ENCODE measurements at regions not wholly inside any gene's neighbourhood (a gene's known extent, or its start where the extent isn't known, plus 50 kb on each side); places are given as distances from the start of the nearest gene placed in this dataset.

DNA sequence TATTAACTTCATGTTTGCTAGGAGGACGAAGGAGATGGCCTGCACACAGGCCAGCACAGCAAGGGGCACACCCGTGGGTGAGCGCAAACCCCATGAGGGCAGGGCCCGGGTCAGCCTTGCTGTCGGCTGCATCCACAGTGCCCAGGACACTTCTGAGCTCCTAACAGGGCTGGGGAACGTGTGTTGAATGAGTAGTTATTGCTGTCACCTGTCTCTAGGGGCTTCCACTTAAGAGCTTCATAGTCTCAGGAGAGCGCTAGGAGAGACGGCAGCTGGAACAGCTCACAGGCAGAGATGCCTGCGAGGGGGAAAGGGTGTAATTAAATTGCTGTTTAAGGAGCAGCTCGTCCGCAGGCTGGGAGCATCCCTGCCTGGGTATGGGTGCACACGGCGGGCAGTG is 91.4 kb upstream of the NEURL1B start:
- no peak overlapping the region for H3K27ac ChIP-seq (ENCODE audit: low read depth)
- H3K4me1 ChIP-seq (ENCODE audit: insufficient read depth) = no peaks in the 10 kb centered on the region

DNA sequence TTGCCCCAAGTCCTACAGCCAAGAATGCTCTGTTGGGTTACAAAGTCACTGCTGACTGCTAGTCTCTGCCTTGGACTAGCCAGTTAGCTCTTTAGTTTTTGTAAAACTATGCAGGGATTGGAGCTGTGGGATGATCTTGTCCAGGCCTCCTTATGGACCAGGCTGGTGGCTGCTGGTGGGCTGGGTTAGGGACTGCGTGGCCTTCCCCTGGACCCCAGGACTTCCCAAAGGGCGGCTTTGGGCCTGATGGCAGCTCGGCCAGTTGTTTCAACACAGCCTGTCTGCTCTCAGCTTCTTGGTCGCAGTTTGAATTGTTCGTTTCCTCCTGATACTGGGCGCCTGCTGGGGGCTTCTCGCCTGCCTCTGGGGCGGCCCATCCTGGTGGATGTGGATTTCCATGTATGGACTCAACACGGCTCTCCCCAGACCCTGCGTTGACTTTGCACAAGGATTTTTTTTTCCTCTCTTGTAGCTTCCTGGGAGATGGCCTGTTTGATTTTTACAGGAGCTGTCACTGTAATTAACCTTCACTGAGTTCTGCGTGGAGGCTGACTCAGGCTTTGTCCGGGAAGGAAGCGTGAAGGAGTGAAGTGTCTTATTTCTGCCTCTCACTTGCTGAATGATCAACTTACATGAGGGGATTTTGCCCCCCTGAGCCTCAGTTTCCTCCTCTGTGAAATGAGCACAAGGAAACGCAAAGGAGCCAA is 91.9 kb upstream of the NEURL1B start:
- 64% methylated on average over 14 of the region's 14 CpGs for WGBS

More for the DNA sequence above, 91.4 kb upstream of the NEURL1B start:
- no peak for DNase-seq (ENCODE audit: extremely low spot score)
- H3K4me3 ChIP-seq (ENCODE audit: low read depth, low read length) = no peak overlapping the region
- 69% methylated on average over 13 of the region's 13 CpGs for WGBS
- no peaks in the 10 kb centered on the region for H3K36me3 ChIP-seq (ENCODE audit: insufficient read depth)

DNA sequence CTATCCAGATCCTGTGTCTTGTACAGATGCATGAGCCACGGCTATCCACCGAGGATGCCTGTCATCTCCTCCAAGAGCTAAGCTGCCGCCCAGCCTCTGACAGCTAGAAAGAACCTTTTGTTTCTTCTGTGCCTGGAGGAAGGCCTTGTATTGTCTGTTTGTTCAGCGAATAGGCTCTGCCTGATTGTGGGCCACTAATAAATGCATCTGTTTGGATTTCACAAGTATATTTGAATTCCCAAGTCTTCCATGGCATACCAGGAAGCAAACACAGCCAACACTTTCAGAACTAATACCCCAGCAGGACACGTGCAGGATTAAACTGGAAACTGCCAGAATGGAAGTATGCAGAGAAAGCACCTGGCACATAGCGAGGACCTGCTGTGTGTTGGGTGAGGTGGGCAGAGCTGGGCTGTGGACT is 92.7 kb upstream of the NEURL1B start:
- H3K36me3 ChIP-seq (ENCODE audit: insufficient read depth) = no peaks in the 10 kb centered on the region
- DNase-seq (ENCODE audit: extremely low spot score) = no peak
- WGBS = 46% methylated on average over 6 of the region's 6 CpGs
- H3K27ac ChIP-seq (ENCODE audit: low read depth) = no peak overlapping the region
- no peak overlapping the region for H3K4me3 ChIP-seq (ENCODE audit: low read depth, low read length)
- H3K4me1 ChIP-seq (ENCODE audit: insufficient read depth) = no peaks in the 10 kb centered on the region

More for the DNA sequence above, 91.9 kb upstream of the NEURL1B start:
- H3K36me3 ChIP-seq (ENCODE audit: insufficient read depth) = no peaks in the 10 kb centered on the region
- no peak overlapping the region for H3K27ac ChIP-seq (ENCODE audit: low read depth)
- no peaks in the 10 kb centered on the region for H3K4me1 ChIP-seq (ENCODE audit: insufficient read depth)
- H3K4me3 ChIP-seq (ENCODE audit: low read depth, low read length) = no peak overlapping the region
- no peak for DNase-seq (ENCODE audit: extremely low spot score)

DNA sequence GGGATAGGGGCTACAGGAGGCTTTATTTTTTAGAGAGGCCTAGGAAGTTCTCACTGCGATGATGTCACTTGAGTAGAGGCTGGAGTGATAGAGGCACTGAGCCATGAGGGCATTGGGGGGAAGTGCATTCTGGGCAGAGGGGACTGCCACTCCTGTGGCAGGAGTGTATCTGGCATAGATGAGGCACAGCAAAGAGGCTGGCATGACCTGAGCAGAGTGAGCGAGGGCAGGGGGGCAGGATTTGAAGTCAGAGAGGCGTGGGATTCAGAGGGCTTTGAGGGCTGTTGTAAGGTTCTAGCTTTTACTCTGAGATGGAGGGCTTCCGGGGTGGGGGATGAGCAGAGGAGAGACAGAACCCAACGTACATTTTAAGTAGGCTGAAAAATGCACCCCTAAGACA is 91.9 kb upstream of the SH3PXD2B start:
- no peak for DNase-seq (ENCODE audit: extremely low spot score)
- WGBS = 89% methylated on average over 5 of the region's 5 CpGs

DNA sequence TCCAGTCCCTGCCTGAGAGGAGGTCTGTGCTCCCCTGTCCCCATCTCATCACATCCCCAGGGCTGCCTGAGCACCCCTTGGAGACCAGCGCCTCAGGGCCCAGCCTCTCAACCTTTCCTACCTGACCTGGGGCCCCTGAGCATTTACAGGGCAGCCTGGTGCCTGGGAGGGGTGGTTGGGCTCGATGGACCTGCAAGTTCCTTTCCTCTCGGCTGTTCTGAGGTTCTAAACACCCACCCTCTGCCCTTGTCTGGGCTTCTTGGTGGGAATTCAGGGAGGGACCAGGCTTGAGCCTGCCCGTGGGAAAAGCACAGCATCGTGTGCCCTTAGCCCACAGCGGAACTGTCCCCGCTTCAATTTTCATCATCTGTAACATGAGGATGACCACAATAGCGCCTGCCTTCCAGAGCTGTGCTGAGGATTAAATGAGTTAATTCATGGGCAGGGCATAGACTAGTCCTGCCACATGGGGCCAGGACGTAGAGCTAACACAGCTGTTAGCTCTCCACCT is 91.0 kb upstream of the SH3PXD2B start:
- H3K4me1 ChIP-seq (ENCODE audit: insufficient read depth) = no peaks in the 10 kb centered on the region
- DNase-seq (ENCODE audit: extremely low spot score) = no peak
- no peak overlapping the region for H3K27ac ChIP-seq (ENCODE audit: low read depth)

More for the DNA sequence above, 91.9 kb upstream of the SH3PXD2B start:
- Histone ChIP-seq H3K27ac (ENCODE audit: low read depth) (no peak overlapping the region), H3K4me1 (ENCODE audit: insufficient read depth) (no peaks in the 10 kb centered on the region), H3K36me3 (ENCODE audit: insufficient read depth) (no peaks in the 10 kb centered on the region), H3K4me3 (ENCODE audit: low read depth, low read length) (no peak overlapping the region)

DNA sequence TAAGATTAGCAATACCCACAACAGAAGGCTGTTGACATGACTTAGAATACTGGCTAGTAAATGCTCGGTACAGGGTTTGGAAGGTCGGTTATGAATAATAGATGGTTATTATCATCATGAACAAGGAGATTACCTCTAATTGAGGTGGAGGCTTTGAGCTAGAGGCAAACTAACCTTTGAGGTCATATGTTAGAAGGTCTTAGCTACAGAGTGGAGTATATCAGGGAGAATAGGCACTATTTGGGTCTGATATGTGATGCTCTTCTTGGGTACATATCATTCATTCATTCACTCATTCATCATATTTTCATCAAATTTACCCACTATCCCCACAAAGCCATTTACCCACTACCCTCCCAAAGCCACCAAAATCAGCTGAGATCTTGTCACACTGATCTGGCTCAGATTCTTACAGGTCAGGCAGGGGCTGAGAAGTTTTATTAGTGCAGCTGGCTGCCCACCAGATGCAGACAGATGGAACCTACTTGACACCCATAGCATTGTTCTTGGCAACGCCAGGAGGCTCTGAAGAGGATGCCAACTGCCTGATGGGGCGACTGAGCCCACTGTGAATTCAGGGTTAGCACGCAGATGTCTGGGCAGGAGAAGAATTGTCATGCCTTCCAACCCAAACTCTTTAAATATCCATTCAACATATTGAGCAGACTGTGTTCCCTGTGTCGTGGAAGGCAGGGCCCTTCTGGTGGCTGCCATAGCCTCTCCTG is 90.2 kb upstream of the SH3PXD2B start:
- no peak overlapping the region for H3K4me3 ChIP-seq (ENCODE audit: low read depth, low read length)
- no peaks in the 10 kb centered on the region for H3K4me1 ChIP-seq (ENCODE audit: insufficient read depth)
- H3K27ac ChIP-seq (ENCODE audit: low read depth) = no peak overlapping the region
- no peaks in the 10 kb centered on the region for H3K36me3 ChIP-seq (ENCODE audit: insufficient read depth)
- no peak for DNase-seq (ENCODE audit: extremely low spot score)
- WGBS = 66% methylated on average over 6 of the region's 6 CpGs

More for the DNA sequence above, 91.0 kb upstream of the SH3PXD2B start:
- 70% methylated on average over 9 of the region's 9 CpGs for WGBS
- Histone ChIP-seq H3K36me3 (ENCODE audit: insufficient read depth) (no peaks in the 10 kb centered on the region), H3K4me3 (ENCODE audit: low read depth, low read length) (no peak overlapping the region)

DNA sequence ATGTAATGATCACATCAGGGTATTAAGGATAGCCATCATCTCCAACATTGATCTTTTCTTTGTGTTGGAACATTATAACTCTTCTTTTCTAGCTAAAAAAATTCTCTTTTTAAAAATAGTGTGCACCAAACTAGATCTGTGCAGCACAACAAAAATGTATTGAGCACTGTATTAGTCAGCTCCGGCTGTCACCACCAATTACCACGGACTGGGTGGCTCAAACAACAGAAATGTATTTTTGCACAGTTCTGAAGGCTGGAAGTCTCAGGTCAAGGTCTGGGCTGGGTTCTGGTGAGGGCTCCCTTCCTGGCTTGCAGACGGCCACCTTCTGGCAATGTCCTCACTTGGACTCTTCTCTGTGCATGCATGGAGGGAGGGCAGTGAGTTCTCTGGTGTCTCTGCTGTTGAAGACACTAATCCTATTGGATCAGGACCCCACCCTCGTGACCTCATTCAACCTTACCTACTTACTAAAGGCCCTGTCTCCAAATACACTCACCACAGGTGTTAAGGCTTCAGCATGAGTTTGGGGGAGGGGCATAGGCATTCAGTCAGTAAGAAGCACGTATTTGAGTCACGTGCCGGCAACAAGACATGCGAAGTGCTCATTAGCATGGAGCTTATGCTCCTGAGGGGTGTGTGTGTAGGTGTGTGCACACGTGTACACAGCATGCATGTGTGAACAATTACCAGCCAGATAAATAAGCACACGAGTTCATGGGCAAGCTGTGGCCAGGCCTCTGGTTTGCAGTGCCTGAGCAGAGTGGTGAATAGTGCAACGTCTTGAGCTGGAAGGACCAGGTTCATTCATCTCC is 89.4 kb upstream of the SH3PXD2B start:
- no peak overlapping the region for H3K4me3 ChIP-seq (ENCODE audit: low read depth, low read length)
- H3K4me1 ChIP-seq (ENCODE audit: insufficient read depth) = no peaks in the 10 kb centered on the region
- DNase-seq (ENCODE audit: extremely low spot score) = no peak
- no peak overlapping the region for H3K27ac ChIP-seq (ENCODE audit: low read depth)
- 91% methylated on average over 11 of the region's 11 CpGs for WGBS
- no peaks in the 10 kb centered on the region for H3K36me3 ChIP-seq (ENCODE audit: insufficient read depth)

DNA sequence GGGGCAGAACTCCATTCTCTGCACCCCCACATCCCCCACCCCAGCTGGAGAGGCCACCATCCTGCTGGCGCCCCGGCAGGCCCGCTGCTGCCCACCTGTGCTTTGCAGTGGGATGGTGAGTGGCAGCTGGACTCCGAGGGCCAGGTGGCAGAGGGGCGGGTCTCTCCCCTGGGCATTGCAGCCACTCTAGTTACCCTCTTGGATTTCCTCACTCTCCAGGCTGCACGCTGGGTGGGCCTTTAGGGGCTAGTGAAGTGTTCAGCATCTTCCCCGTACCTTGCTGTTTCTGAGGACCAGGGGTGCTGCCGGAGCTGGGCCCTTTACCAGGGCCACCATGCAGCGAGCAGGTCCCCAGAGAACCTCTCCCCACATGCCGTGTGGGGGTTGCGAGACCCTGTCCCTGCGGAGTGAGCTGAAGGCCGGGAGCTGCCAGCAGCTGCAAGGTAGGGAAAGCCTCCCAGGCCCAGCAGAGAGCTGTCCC is 88.4 kb upstream of the SH3PXD2B start:
- WGBS = 96% methylated on average over 13 of the region's 13 CpGs
- no peak for DNase-seq (ENCODE audit: extremely low spot score)
- Histone ChIP-seq H3K4me1 (ENCODE audit: insufficient read depth) (no peaks in the 10 kb centered on the region), H3K36me3 (ENCODE audit: insufficient read depth) (no peaks in the 10 kb centered on the region), H3K4me3 (ENCODE audit: low read depth, low read length) (no peak overlapping the region), H3K27ac (ENCODE audit: low read depth) (no peak overlapping the region)

DNA sequence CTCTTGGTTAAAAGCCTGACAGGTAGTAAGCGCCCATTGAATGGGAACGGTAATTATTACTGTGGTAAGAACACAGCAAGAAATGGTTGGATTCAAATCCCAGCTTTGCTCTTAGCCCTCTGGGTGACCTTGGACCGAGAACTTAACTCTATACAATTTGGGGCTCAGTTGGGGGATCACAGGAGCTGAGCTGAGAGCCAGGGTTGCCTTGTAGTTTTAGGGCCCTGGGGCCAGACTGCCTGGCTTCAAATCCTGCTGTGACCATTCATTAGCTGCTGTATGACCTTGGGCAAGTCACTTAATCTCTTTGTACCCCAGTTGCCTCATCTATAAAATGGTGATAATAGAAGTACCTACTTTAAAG is 87.4 kb upstream of the SH3PXD2B start:
- DNase-seq (ENCODE audit: extremely low spot score) = no peak

DNA sequence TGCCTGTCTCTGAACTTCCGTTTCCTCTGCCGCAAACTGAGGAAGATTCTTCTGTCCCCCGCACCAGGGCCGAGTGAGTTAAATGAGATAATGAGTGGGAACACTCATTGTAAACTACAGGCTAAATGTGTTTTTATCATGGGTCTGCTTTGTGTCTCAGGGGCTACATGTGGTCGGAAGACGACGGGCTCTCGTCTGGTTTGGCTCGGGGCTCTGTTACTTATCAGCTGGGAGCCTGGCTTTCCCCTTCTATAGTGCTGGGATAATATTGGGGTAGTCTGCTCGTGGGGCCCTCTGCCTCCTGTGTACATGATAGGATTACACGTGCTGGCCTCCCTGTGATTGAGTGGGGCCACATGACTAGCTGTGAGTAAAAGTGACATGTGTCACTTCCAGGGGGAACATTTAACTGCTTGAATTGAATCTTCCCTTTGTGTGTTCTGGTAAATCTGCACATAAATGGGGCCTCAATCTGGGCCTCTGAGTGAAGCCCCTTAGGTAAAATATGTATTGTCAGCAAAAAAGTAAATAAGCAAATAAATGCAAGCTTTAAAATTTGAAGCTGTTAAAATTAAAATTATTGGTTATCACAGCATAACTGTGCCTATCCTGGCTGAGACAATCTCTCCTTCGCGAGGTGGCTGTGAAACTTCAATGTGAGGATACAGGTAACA is 86.9 kb upstream of the SH3PXD2B start:
- 41% methylated on average over 13 of the region's 13 CpGs for WGBS
- H3K27ac ChIP-seq (ENCODE audit: low read depth) = no peak overlapping the region
- no peak overlapping the region for H3K4me3 ChIP-seq (ENCODE audit: low read depth, low read length)
- H3K36me3 ChIP-seq (ENCODE audit: insufficient read depth) = no peaks in the 10 kb centered on the region
- peak; percentile 43 for DNase-seq (ENCODE audit: extremely low spot score)
- no peaks in the 10 kb centered on the region for H3K4me1 ChIP-seq (ENCODE audit: insufficient read depth)

More for the DNA sequence above, 87.4 kb upstream of the SH3PXD2B start:
- Histone ChIP-seq H3K27ac (ENCODE audit: low read depth) (no peak overlapping the region), H3K36me3 (ENCODE audit: insufficient read depth) (no peaks in the 10 kb centered on the region), H3K4me3 (ENCODE audit: low read depth, low read length) (no peak overlapping the region), H3K4me1 (ENCODE audit: insufficient read depth) (no peaks in the 10 kb centered on the region)
- 94% methylated on average over 3 of the region's 3 CpGs for WGBS

DNA sequence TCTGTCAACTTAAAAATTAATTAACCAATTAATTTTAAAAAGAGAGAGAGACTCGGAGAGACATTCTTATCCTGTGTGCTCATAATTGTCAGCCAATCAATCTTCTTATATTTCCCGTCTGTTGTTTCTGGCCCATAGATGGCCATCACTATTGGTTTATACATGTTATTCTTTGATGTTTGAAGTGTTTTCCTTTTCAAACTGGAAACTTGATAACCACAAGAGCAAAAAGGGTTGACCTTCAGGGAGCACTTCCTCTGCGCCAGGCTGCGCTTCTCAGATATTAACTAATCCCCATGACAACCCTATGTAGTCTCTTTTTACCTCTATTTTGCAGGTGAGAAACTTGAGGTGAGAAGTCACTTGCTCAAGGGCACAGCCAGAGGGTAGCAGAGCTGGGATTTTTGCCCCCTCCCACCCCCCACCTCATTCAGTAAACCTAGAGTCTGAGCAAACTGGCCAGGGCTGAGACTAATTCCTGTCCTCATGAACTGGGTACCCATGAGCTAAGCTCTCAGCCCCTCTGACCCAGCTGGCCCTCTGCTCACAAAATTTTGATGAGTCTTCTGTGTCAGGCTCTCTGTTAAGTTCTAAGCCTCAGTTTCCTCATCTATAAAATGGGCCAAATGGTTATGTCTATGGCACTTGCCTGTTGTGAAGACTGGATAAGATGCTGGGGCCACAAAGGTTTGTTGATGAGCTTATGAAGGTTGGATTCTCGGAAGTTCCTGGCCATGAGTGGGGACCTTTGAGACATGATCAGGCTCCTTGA is 86.0 kb upstream of the SH3PXD2B start:
- H3K36me3 ChIP-seq (ENCODE audit: insufficient read depth) = no peaks in the 10 kb centered on the region
- no peak overlapping the region for H3K4me3 ChIP-seq (ENCODE audit: low read depth, low read length)
- no peak overlapping the region for H3K27ac ChIP-seq (ENCODE audit: low read depth)
- 91% methylated on average over 5 of the region's 5 CpGs for WGBS
- no peaks in the 10 kb centered on the region for H3K4me1 ChIP-seq (ENCODE audit: insufficient read depth)
- no peak for DNase-seq (ENCODE audit: extremely low spot score)

DNA sequence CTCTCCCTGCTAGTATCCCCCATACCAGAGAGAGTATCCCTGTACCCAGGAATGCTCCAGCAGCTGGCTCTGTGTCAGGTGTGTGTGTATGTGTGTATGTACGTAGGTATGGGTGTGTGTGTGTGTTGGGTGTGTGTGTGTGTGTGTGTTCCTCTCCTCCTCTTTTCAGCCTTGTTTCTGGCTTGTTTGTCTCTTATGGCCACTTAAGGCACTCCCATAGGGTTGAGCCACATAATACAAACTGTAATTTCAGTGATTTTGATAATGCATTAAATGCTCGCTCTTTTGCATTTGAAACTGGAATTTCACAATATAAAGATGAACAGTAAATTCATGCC is 80.8 kb upstream of the SH3PXD2B start:
- H3K4me1 ChIP-seq (ENCODE audit: insufficient read depth) = no peaks in the 10 kb centered on the region
- no peak overlapping the region for H3K27ac ChIP-seq (ENCODE audit: low read depth)
- no peak for DNase-seq (ENCODE audit: extremely low spot score)
- no peaks in the 10 kb centered on the region for H3K36me3 ChIP-seq (ENCODE audit: insufficient read depth)
- 79% methylated on average over 2 of the region's 2 CpGs for WGBS
- no peak overlapping the region for H3K4me3 ChIP-seq (ENCODE audit: low read depth, low read length)

Measured in urinary bladder (tissue), 3 donors.